EH (cell line): ENCODE measurements at regions not wholly inside any gene's neighbourhood (a gene's known extent, or its start where the extent isn't known, plus 50 kb on each side); places are given as distances from the start of the nearest gene placed in this dataset.
"Not testable (repeated sequence)": the region's sequence is repeated elsewhere in the genome, so short reads cannot be mapped to it uniquely, and the experiment has no call there.

ENCODE experiments used
- DNase-seq: peaks from one replicate; pipeline ENCODE4 v3.0.0-alpha.2; 2015; ENCODE audit warnings: low read depth

- no peak for DNase-seq
Observed at GRCh38 chr10:16116404-16117304, 256.3 kb upstream of the MINDY3 start.

- no peak for DNase-seq
Observed at GRCh38 chr10:16117305-16117695, 257.0 kb upstream of the MINDY3 start.

- DNase-seq: no peak
Observed at GRCh38 chr10:16119445-16119844, 259.1 kb upstream of the MINDY3 start.

- no peak for DNase-seq
Observed at GRCh38 chr10:16120563-16120962, 260.3 kb upstream of the MINDY3 start.

GRCh38 chr10:16141499-16141898 lies 281.2 kb upstream of the MINDY3 start:
- no peak for DNase-seq

- DNase-seq: no peak
Observed at GRCh38 chr10:16146993-16147392, 286.7 kb upstream of the MINDY3 start.

GRCh38 chr10:16155834-16156233 lies 281.0 kb upstream of the PTER start:
- DNase-seq: no peak

- DNase-seq: no peak
Observed at GRCh38 chr10:16156681-16157080, 280.1 kb upstream of the PTER start.

GRCh38 chr10:16165067-16165466 lies 271.7 kb upstream of the PTER start:
- DNase-seq: not testable (repeated sequence)

GRCh38 chr10:16182144-16182543 lies 254.7 kb upstream of the PTER start:
- DNase-seq: no peak

- no peak for DNase-seq
Observed at GRCh38 chr10:16182688-16183087, 254.1 kb upstream of the PTER start.

- DNase-seq: no peak
Observed at GRCh38 chr10:16184096-16184597, 252.7 kb upstream of the PTER start.

GRCh38 chr10:16184906-16185305 lies 251.9 kb upstream of the PTER start:
- DNase-seq: no peak

GRCh38 chr10:16186564-16186963 lies 250.2 kb upstream of the PTER start:
- no peak for DNase-seq

- no peak for DNase-seq
Observed at GRCh38 chr10:16187161-16187560, 249.6 kb upstream of the PTER start.

- no peak for DNase-seq
Observed at GRCh38 chr10:16192337-16192736, 244.5 kb upstream of the PTER start.

GRCh38 chr10:16193241-16193640 lies 243.6 kb upstream of the PTER start:
- DNase-seq: no peak

- DNase-seq: no peak
Observed at GRCh38 chr10:16195178-16195769, 241.5 kb upstream of the PTER start.

- no peak for DNase-seq
Observed at GRCh38 chr10:16195894-16196293, 240.9 kb upstream of the PTER start.

GRCh38 chr10:16199216-16199615 lies 237.6 kb upstream of the PTER start:
- DNase-seq: no peak

- DNase-seq: not testable (repeated sequence)
Observed at GRCh38 chr10:16223618-16224017, 213.2 kb upstream of the PTER start.

GRCh38 chr10:16227674-16228073 lies 209.1 kb upstream of the PTER start:
- no peak for DNase-seq

- no peak for DNase-seq
Observed at GRCh38 chr10:16231176-16231575, 205.6 kb upstream of the PTER start.
